GM21528 (cell line): ENCODE measurements at regions not wholly inside any gene's neighbourhood (a gene's known extent, or its start where the extent isn't known, plus 50 kb on each side); places are given as distances from the start of the nearest gene placed in this dataset.
A peak's percentile ranks its signal among the peaks of the same experiment; 100 is the strongest.

Source experiments
- ATAC-seq: cut with Tn5 transposase; IDR thresholded peaks from one replicate; pipeline ENCODE4 v1.9.1; 2021; ENCODE audit warnings: mild to moderate bottlenecking, moderate library complexity; ENCODE audit not compliant: unreplicated experiment, low FRiP score

- no peak for ATAC-seq
Measured at GRCh38 chr2:106624787-106625380, 137.7 kb downstream of the CD8B2 start.

GRCh38 chr2:106628377-106628776, 141.2 kb downstream of the CD8B2 start:
- no peak for ATAC-seq

GRCh38 chr2:106629981-106630380, 142.8 kb downstream of the CD8B2 start:
- ATAC-seq: no peak

- no peak for ATAC-seq
Measured at GRCh38 chr2:106631281-106631680, 144.1 kb downstream of the CD8B2 start.

GRCh38 chr2:106638043-106638442, 150.9 kb downstream of the CD8B2 start:
- no peak for ATAC-seq

DNA sequence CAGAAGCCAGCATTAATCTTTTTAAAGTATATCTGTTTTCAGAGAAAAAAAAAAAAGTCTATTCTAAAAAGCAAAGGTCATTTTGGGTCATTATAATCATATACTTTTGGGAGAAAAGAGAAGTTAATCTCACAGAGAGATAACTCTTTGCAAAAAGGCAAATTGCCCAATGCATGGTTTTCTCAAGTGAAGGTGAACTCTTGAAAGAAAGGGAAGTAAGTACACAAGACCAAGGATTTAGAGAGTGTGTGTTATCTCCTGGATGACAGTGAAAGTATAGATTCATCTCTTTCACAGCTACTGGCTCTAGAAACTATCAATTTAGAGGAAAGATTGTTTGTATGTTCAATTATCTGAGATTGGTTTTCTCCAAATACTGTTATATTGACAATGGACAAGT, 151.4 kb downstream of the CD8B2 start:
- ATAC-seq: no peak

DNA sequence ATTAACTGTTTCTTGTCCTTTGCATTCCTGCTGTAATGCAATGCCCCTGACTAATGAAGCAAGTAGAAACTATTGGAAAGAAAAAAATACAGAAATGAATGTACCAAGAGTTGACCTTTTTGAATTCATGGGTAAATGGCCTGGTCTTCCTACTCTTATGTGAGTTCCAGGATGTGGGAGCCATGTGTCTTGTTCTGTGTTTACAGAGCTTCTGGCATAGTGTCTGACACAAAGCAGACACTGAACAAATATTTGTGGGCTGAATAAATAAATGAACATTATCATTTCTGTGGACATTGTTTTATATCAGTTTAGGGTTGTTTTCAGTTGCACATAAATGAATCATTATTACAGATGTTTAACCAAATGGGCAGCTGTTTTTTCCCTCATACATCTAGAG, 155.5 kb downstream of the CD8B2 start:
- no peak for ATAC-seq

GRCh38 chr2:106644623-106645022, 157.5 kb downstream of the CD8B2 start:
- no peak for ATAC-seq

- no peak for ATAC-seq
Measured at GRCh38 chr2:106646605-106647004, 159.4 kb downstream of the CD8B2 start.

DNA sequence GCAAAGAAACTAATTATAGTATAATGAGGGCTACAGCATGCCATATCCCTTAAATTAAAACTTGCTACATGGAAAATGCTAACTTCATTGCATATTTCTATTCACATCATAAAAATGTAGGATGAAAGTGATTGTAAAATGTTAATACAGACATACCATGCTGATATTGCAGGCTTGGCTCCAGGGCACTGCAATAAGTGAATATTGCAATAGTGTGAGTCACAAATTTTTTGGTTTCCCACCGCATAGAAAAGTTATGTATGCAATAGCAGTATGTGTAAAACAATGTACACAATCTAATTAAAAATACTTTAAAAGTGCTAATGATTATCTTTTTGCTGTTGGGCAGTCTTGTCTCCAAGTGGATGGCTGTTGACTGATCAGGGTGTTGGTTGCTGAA, 162.1 kb downstream of the CD8B2 start:
- no peak for ATAC-seq

GRCh38 chr2:106653465-106653864, 166.3 kb downstream of the CD8B2 start:
- ATAC-seq: no peak

GRCh38 chr2:106658616-106659015, 171.5 kb downstream of the CD8B2 start:
- no peak for ATAC-seq

DNA sequence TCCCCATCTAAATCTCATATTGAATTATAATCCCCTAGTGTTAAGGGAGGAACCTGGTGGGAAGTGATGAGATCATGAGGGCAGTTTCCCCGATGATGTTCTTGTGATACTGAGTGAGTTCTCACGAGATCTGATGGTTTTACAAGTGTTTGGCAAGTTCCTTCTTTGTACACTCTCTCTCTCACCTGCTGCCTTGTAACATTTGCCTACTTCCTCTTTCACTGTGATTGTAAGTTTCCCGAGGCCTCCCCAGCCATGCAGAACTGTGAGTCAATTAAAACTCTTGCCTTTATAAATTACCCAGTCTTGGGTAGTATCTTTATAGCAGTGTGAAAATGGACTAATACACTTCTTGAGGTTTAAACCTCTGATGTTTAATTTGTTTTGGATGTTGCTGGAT, 177.5 kb downstream of the CD8B2 start:
- ATAC-seq: peak; percentile 86

GRCh38 chr2:106667478-106668070, 180.4 kb downstream of the CD8B2 start:
- ATAC-seq: no peak

DNA sequence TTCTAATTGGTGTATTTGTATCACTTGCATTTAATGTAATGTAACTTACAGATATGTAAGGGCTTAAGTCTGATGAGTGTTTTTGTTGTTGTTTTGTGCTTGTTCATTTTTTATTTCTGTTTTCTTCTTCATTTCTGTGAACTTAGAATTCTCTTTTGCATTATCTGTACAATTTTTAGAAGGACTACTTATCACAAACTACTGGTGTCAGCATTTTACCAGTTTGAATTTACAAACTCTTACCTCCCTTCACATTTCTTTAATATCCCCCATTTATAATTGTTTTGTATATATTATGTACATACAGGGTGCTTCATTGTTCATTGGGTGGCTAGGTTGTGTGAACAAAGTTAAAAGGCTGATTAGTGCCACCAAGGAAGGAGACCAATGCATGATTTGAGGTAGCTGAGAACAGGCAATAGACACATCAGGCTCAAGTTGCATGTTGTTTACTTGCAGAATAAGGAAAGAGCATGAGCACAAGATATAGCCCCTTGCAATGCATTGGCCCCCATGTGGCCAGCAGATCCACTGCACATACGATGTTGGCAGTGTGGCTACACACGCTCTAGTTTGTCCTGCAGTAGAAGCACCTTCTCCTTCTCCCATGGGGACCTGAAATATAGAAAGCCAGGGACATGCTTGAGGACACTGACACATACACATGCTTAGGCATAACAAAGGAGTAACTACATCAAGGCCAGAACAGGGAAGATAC, 198.2 kb downstream of the CD8B2 start:
- ATAC-seq: no peak

DNA sequence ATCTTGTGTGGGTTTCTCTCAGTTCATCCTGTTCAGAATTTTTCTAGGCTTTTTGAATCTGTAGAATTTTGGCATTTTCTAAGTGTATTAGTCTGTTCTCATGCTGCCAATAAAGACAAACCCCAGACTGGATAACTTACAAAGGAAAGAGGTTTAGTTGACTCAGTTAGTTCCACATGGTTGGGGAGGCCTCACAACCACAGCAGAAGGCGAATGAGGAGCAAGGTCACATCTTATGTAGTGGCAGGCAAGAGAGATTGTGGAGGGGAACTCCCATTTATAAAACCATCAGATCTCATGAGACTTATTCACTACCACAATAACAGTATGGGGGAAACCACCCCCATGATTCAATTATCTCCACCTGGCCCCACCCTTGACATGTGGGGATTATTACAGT, 199.2 kb downstream of the ST6GAL2 start:
- no peak for ATAC-seq

DNA sequence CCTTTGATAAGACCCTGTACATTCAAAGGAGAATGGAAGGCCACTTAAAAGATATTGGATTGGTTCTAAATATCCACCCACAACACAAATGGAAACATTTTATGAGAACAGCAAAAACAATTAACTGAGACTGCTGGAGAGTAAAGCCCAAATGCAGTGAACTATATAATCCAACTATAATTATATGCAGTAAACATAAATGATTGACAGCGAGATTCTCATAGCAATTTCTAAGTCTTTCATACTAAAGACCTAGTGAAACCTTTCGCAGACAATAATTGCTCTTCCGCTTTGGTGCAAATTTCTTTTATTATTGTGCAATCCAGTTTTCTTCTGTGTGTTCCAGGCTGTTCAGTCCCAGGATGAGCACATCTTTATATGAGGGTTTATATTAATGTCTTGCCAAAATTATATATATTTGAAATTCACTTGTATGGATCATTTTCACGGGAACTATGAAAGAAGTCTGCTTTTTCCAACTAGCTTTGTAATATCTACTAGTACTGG, 190.9 kb downstream of the ST6GAL2 start:
- ATAC-seq: no peak

- no peak for ATAC-seq
Measured at GRCh38 chr2:106695919-106696318, 190.0 kb downstream of the ST6GAL2 start.

DNA sequence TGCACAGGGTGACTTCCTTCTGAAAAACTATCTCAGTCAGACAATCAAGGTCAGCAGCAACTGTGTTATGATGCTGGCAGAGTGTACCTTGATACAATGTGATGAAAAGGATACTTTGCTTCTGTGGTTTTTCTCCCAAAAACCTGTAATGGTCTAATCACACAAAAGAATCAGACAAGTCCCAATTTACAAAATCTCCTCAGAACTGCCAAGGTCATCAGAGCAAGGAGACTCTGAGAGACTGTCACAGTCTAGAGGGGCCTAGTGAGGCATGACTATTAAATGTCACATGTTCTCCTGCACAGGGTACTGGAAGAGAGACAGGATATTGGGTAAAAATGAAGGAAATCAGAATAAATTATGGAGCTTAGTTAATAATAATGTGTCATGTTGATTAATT, 185.4 kb downstream of the ST6GAL2 start:
- no peak for ATAC-seq

GRCh38 chr2:106701203-106702022, 184.6 kb downstream of the ST6GAL2 start:
- ATAC-seq: no peak

GRCh38 chr2:106703161-106703560, 182.8 kb downstream of the ST6GAL2 start:
- no peak for ATAC-seq
